BJ (cell line): ENCODE measurements at regions not wholly inside any gene's neighbourhood (a gene's known extent, or its start where the extent isn't known, plus 50 kb on each side); places are given as distances from the start of the nearest gene placed in this dataset.

ENCODE experiments used
- CTCF ChIA-PET: fragments of 350-600 bp; formaldehyde crosslinking; extraction: SDS; loops from one replicate; lab custom pipeline; 2021; ENCODE audit warnings: antibody characterized with exemption, inconsistent platforms; lab: Yijun Ruan, JAX
- POLR2A ChIA-PET: fragments of 300-600 bp; sonication (Branson Sonifier 250); formaldehyde crosslinking; extraction: SDS; loops from one replicate; lab custom pipeline; 2021; ENCODE audit warnings: antibody characterized with exemption; lab: Charles Lee
- DNase-seq: peaks from one replicate; pipeline ENCODE4 v3.0.0-alpha.2; 2011; ENCODE audit warnings: low read depth
- H3K27me3 ChIP-seq: 2 replicates; pipeline ENCODE4 v1.6.0; 2011; ENCODE audit warnings: low read length; ENCODE audit not compliant: control insufficient read depth, insufficient read depth
- H3K36me3 ChIP-seq: 2 replicates; pipeline ENCODE4 v1.5.1; 2011; ENCODE audit warnings: low read length; ENCODE audit not compliant: control insufficient read depth, insufficient read depth
- H3K4me3 ChIP-seq: 2 replicates; pipeline ENCODE4 v1.5.1; 2011; ENCODE audit warnings: low read depth, mild to moderate bottlenecking, control low read depth, low read length
- CTCF ChIP-seq: IDR thresholded peaks from 2 replicates; pipeline ENCODE4 v1.5.1; 2011; ENCODE audit warnings: low read depth, mild to moderate bottlenecking, control low read depth, inconsistent platforms, low read length, moderate library complexity; ENCODE audit not compliant: insufficient read depth

GRCh38 chr13:59201841-59202240, 961.9 kb downstream of the DIAPH3 start:
- DNase-seq: no peak
- Histone ChIP-seq H3K36me3 (no peaks in the 10 kb centered on the region), H3K4me3 (no peak overlapping the region), H3K27me3 (no peaks in the 10 kb centered on the region)
- CTCF ChIA-PET: no interaction called here
- TF ChIP-seq CTCF: no peak
- POLR2A ChIA-PET: no interaction called here

GRCh38 chr13:59203855-59204254, 959.9 kb downstream of the DIAPH3 start:
- H3K36me3 ChIP-seq: no peaks in the 10 kb centered on the region
- POLR2A ChIA-PET: no interaction called here
- H3K4me3 ChIP-seq: no peak overlapping the region
- no peak for TF ChIP-seq CTCF
- no peak for DNase-seq
- H3K27me3 ChIP-seq: no peaks in the 10 kb centered on the region
- CTCF ChIA-PET: no interaction called here

- Histone ChIP-seq H3K36me3 (no peaks in the 10 kb centered on the region), H3K4me3 (no peak overlapping the region), H3K27me3 (no peaks in the 10 kb centered on the region)
- POLR2A ChIA-PET: no interaction called here
- CTCF ChIA-PET: no interaction called here
- no peak for DNase-seq
- TF ChIP-seq CTCF: no peak
Observed at GRCh38 chr13:59205501-59205900, 958.2 kb downstream of the DIAPH3 start.

- POLR2A ChIA-PET: no interaction called here
Observed at GRCh38 chr13:59208405-59209195, 955.1 kb downstream of the DIAPH3 start.

GRCh38 chr13:59210543-59210942, 953.2 kb downstream of the DIAPH3 start:
- TF ChIP-seq CTCF: no peak
- Histone ChIP-seq H3K4me3 (no peak overlapping the region), H3K36me3 (no peaks in the 10 kb centered on the region), H3K27me3 (no peaks in the 10 kb centered on the region)
- CTCF ChIA-PET: no interaction called here
- POLR2A ChIA-PET: no interaction called here
- DNase-seq: no peak

More at GRCh38 chr13:59208405-59209195, 955.1 kb downstream of the DIAPH3 start:
- no peak for DNase-seq
- CTCF ChIA-PET: no interaction called here
- no peak for TF ChIP-seq CTCF
- no peaks in the 10 kb centered on the region for H3K36me3 ChIP-seq
- no peak overlapping the region for H3K4me3 ChIP-seq
- no peaks in the 10 kb centered on the region for H3K27me3 ChIP-seq
